NCI-H2196 (cell line): ENCODE measurements at regions not wholly inside any gene's neighbourhood (a gene's known extent, or its start where the extent isn't known, plus 50 kb on each side); places are given as distances from the start of the nearest gene placed in this dataset.

Source experiments
- DNase-seq: peaks from one replicate; lab custom pipeline; 2025; ENCODE audit not compliant: unreplicated experiment; lab: John Stamatoyannopoulos, UW

DNA sequence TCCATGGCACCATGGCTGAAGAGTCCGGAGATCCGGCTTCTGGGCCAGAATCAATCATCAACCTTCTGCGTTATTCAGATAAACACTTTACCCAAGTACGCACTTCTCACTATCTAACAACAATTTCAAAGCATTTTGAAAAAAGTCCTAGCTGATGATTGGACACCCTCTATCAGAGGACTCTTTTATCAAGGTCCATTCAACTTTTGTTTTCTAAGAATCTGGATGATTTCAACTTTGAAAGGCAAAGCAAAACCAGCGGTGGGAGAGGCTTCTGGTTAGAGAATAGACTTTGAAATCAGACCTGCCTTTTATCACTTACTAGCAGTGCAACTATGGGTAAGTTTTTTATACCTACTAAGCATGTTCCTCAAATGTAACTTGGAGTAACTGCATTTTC is 293.6 kb upstream of the TNP1 start:
- DNase-seq: no peak

- no peak for DNase-seq
Observed at GRCh38 chr2:217152831-217153230, 293.0 kb upstream of the TNP1 start.

DNA sequence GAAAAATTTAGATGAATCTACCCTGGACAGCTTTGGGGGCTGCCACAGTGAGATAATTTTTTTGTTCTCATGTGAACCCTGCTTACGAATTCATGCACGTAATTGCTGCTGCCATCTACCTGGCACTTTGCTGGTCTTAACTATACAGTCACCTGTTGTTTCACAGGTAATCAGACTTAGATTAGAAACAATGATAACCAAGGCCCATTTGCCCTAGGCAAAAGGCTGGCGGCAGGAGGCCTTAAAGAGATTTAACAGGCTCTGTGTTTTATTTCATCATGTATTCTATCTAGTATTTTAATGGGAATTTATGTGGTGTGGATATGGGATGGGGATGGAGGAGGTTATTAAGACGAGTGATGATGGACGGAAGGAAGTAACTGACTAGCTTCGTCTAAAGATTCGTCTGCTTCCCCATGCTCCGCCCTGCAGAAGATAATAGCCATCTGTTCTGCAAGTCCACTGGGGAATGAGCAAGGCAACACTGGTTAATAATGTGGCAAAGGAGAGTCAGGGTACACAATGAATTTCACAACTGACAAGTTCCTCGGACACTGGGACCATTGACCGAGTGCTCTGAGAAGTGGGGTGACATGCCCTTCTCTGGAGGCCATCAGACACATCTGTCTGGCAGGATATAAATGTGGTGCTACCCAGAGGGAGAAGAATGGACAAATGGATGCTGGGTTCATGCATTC is 291.8 kb upstream of the TNP1 start:
- no peak for DNase-seq

DNA sequence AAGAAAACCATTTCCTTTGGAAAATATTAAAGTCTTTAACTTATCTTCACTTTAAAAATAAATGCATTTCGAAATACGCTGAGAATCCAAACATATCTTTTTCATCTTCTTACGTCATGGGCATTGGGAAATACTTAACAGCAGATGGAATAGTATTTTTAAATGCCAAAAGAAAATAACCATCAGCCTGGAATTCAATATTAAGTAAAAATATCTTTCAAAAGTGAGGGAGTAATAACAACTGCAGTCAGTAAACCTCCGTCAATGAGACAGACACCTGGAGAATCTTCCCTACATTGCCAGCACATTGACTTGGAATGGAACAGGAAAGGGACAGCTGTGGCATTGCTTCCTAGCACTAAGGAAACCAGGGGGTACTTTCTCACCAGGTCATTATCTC is 290.4 kb upstream of the TNP1 start:
- DNase-seq: no peak

DNA sequence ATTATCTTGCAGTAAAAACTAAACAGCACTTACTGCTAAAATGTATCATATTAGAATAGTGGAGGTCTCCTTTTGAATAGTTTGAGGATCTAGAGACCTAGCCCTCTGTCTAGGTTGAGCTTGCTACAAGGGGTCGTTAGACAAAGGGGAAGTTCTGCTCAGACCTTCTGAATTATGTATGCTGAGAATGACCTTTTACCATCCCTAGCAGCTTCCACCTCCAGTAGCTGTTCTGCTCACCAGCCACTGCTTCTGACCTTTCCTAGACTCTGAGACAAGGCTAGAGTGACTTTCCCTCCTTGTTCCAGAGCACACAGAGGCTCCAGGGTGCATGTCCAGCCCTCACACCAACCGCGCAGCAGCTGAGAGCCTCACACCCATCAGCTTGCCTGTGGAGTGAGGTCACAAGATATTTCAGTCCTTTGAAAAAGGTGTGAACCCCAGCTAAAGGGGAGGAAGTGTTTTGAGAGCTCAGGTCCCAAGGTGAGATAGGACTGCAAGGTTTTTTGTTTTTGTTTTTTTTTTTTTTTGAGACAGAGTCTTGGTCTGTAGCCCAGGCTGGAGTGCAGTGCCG is 289.3 kb upstream of the TNP1 start:
- no peak for DNase-seq

- no peak for DNase-seq
Observed at GRCh38 chr2:217147818-217148217, 288.0 kb upstream of the TNP1 start.

DNA sequence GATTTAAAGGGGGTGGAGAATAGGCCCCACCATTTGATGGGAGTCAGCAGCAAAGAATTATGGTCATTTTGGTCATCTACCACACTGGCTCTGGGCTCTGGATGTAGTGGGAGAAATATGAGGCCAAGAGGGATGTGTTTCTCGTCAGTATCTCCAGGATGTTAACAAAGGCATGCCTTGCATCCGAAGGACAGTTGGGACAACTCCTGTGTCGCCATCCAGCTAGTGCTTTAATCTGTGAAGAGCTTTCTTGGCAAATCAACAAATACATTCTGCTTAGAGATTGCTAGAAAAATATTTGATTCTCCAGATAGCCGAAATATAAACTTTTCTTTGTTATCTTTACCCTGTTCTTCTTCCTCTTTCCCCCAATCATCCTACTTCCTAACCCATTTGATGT is 287.1 kb upstream of the TNP1 start:
- DNase-seq: no peak

- DNase-seq: no peak
Observed at GRCh38 chr2:217142649-217143266, 282.9 kb upstream of the TNP1 start.

GRCh38 chr2:217138284-217138683 is 278.4 kb upstream of the TNP1 start:
- DNase-seq: no peak

- no peak for DNase-seq
Observed at GRCh38 chr2:217127744-217128143, 267.9 kb upstream of the TNP1 start.

- DNase-seq: no peak
Observed at GRCh38 chr2:217125014-217125413, 265.1 kb upstream of the TNP1 start.

DNA sequence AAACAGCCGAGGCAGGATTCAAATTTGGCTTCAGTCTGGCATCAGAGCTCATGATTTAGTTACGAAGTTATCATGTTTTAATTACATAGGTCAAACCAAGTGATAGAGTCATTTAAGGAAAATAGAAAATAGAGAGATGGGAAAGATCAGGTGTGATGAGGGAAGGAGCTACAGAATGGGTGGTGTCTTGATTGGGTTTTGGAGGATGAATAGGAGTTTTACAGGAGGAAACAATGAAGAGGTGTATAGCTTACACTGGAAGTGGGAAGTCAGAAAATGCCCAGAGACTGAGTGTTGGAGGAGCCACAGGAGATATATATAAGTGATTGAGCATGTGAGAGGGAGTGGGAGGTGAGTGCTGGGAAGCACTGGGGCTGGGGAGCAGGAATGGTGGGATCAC is 264.2 kb upstream of the TNP1 start:
- no peak for DNase-seq

GRCh38 chr2:217121565-217121964 is 261.7 kb upstream of the TNP1 start:
- no peak for DNase-seq

DNA sequence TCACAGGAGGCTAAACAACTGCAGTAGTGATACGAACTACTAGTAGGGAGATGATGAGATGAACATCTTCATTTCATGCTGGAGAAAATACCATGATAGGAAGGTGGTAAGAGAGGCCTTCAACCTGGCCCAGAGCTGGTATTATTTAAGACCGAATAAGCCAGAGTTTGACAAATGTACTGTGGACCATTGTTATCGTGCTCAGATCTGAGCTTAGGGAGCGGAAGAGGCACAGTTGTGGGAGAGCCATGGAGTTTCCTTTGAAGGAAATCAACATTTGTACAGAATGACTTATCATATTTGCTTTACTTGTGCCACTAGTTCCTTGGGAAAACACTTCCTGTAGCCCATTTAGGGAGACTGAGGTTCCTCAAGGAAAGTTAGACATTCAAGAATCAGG is 260.6 kb upstream of the TNP1 start:
- DNase-seq: no peak

- no peak for DNase-seq
Observed at GRCh38 chr2:217118559-217119284, 258.9 kb upstream of the TNP1 start.

- no peak for DNase-seq
Observed at GRCh38 chr2:217117523-217117922, 257.7 kb upstream of the TNP1 start.

DNA sequence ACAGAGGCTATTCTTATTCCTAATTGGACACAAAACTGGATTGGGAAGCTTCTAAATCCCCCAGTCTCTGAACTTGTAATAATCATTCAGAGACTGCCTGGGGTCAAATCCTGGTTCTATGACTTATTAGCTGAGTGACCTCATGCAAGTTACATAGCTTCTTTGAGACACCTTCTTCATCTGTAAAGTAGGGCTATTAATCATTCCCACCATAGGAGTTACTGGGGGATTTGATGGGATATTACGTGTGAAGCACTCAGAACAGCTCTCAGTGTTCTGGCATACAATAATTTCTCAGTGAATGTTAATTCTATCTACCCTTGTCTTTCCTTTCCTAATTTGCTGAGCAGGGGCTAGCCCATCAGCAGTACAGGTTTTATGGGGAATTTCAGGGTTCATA is 256.7 kb upstream of the TNP1 start:
- DNase-seq: no peak

- DNase-seq: no peak
Observed at GRCh38 chr2:217114117-217114516, 254.3 kb upstream of the TNP1 start.

- no peak for DNase-seq
Observed at GRCh38 chr2:217113491-217113890, 253.6 kb upstream of the TNP1 start.

- DNase-seq: no peak
Observed at GRCh38 chr2:217110550-217110949, 250.7 kb upstream of the TNP1 start.

DNA sequence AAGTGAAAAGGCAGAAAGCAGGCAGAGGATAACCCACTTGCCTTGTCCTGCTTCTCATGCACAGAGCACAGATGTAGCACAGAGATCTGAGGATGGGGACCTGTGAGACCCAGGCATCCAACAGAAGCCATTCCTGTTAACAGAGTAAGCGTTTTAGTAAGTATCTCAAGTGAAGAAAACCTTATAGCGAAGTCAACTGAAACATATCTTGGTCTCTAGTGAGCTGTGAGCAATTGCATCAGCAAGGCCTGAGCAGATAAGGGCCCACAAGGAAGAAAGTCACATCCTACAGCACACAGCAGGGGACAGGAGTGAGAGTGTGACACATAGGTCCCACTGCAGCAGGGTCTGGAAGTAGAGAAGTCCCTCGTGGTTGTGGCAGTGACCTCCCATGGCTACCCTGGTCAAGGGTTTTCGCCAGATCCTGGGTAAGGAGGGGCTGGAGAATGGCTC is 248.7 kb upstream of the TNP1 start:
- no peak for DNase-seq

GRCh38 chr2:217108086-217108485 is 248.2 kb upstream of the TNP1 start:
- no peak for DNase-seq
